Anterior cingulate cortex (tissue), 58 donors: ENCODE measurements at regions not wholly inside any gene's neighbourhood (a gene's known extent, or its start where the extent isn't known, plus 50 kb on each side); places are given as distances from the start of the nearest gene placed in this dataset.

Source experiments
- DNase-seq, 58 donors: peaks; one replicate each; lab custom pipeline; 2025; lab: John Stamatoyannopoulos, UW

GRCh38 chr6:145305670-145306069 is 429.6 kb downstream of the EPM2A start:
- DNase-seq = no peak

- no peak for DNase-seq
These were observed 428.8 kb downstream of the EPM2A start for GRCh38 chr6:145306489-145306888.

- no peak for DNase-seq
These were observed 425.3 kb downstream of the EPM2A start for GRCh38 chr6:145309842-145310535.

GRCh38 chr6:145312481-145312880 is 422.8 kb downstream of the EPM2A start:
- DNase-seq = no peak

GRCh38 chr6:145313041-145313855 is 422.1 kb downstream of the EPM2A start:
- DNase-seq = no peak

GRCh38 chr6:145315982-145316600 is 419.2 kb downstream of the EPM2A start:
- no peak for DNase-seq

GRCh38 chr6:145318952-145319351 is 416.4 kb downstream of the EPM2A start:
- no peak for DNase-seq

GRCh38 chr6:145319605-145320004 is 415.7 kb downstream of the EPM2A start:
- DNase-seq = no peak

- no peak for DNase-seq
These were observed 411.7 kb downstream of the EPM2A start for GRCh38 chr6:145323646-145324045.

- DNase-seq = no peak
These were observed 407.7 kb downstream of the EPM2A start for GRCh38 chr6:145327586-145327985.

- no peak for DNase-seq
These were observed 406.1 kb downstream of the EPM2A start for GRCh38 chr6:145329257-145329656.

- no peak for DNase-seq
These were observed 404.3 kb downstream of the EPM2A start for GRCh38 chr6:145331066-145331465.

- DNase-seq = no peak
These were observed 403.3 kb downstream of the EPM2A start for GRCh38 chr6:145332011-145332410.

- DNase-seq = no peak
These were observed 399.2 kb downstream of the EPM2A start for GRCh38 chr6:145336119-145336518.

GRCh38 chr6:145339089-145339488 is 396.2 kb downstream of the EPM2A start:
- no peak for DNase-seq

GRCh38 chr6:145340256-145340655 is 395.1 kb downstream of the EPM2A start:
- no peak for DNase-seq

GRCh38 chr6:145345094-145345493 is 390.2 kb downstream of the EPM2A start:
- no peak for DNase-seq

- no peak for DNase-seq
These were observed 388.1 kb downstream of the EPM2A start for GRCh38 chr6:145347216-145347615.

GRCh38 chr6:145349950-145350510 is 385.3 kb downstream of the EPM2A start:
- no peak for DNase-seq

- no peak for DNase-seq
These were observed 384.4 kb downstream of the EPM2A start for GRCh38 chr6:145350928-145351327.

- no peak for DNase-seq
These were observed 382.8 kb downstream of the EPM2A start for GRCh38 chr6:145352382-145353080.
